ENCODE measurements at regions not wholly inside any gene's neighbourhood (a gene's known extent, or its start where the extent isn't known, plus 50 kb on each side); places are given as distances from the start of the nearest gene placed in this dataset.
"Not testable (repeated sequence)": the region's sequence is repeated elsewhere in the genome, so short reads cannot be mapped to it uniquely, and the experiment has no call there.

GRCh38 chrX:122591546-122591945 lies 592.5 kb upstream of the GRIA3 start:
- no peak for DNase-seq

DNA sequence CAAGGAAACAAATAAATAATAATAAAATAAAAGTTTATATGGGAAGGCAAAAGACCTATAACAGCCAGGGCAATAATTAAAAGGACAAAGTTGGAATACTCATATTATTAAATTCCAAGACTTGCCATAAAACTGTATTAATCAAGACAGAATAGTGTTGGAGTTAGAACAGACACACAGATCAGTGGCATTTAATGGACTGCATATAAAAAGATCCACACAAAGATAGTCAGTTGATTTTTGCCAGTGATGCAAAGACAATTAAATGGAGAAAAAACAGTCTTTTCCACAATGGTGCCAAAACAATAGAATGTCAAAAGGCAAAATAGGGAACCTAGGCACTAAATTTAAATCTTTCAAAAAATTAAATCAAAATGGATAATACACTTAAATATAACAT lies 587.1 kb upstream of the GRIA3 start:
- no peak for DNase-seq

- peak; percentile 3 for DNase-seq
These were observed 561.3 kb upstream of the GRIA3 start for GRCh38 chrX:122622795-122623194.

DNA sequence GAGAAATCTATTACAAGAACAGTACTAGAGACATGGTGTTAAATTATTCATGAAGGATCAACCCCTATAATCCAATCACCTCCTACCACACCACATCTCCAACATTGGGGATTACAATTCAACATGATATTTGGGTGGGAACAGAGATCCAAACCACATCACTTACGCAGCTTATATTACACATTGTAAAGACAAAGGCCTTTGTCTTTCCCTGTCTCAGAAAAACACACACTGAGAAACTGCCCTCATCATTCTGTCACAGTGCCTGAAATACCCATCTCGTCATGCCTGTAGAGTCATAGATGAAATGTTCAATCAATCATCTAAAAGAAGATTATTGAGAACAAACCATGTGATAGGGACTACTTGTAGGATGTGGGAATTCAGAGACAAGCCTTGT lies 558.8 kb upstream of the GRIA3 start:
- DNase-seq: no peak

DNA sequence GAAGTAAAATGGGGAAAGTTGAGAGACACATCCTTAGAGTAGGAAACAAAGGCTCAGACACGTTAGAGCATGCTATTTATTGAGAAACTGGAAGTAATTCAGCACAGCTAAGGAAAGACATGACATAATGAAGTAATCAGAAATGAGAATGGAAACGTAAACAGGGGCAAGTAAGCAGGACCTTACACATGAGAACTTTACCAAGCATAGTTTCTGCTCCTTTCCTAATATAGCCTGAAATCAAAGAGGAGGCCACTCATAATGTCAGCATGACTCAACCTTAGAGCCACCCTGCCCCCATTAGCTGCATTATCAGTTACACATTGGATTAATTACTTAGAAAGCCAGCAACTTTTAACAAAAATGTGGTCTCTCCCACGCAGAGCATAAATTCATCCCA lies 558.3 kb upstream of the GRIA3 start:
- DNase-seq: no peak

DNA sequence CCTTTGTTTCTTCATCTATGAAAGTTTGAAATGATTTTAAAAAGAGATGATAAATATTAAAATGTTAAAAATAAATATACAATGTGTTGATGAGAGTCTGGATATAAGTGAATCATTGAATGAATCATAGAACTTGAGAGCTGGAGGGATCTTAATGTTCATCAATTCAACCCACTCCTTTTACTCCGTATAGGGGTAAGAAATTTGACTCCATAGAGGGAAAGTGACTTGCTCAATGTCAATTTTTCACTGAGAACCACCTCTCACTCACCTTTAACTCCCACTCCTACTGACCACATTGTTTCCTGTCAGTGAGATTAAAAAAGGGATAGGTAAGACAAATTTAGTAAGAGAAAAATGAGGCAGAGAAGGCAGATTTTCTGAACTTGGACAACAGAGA lies 557.2 kb upstream of the GRIA3 start:
- no peak for DNase-seq

- no peak for DNase-seq
These were observed 542.9 kb upstream of the GRIA3 start for GRCh38 chrX:122641136-122641535.

DNA sequence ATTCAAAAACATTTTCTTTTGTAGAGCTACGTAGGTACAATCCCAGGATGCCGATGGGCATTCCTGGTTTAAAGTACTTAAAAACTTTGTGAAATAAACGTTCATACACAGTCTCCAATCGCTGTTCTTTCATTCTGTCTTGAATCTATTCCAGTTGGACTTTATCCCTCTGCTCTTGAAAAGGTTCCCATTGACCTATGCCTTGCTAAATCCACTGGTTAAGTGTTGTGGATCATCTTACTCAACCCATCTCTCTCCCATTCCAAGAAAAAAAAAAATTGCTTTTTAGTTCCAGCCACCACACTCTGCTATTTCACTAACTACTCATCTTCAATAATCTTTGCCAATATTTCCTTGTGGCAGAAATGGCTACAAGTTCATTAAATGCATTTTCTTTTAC lies 542.3 kb upstream of the GRIA3 start:
- DNase-seq: no peak

- not testable (repeated sequence) for DNase-seq
These were observed 528.8 kb upstream of the GRIA3 start for GRCh38 chrX:122655256-122655655.

- no peak for DNase-seq
These were observed 517.5 kb upstream of the GRIA3 start for GRCh38 chrX:122666601-122667000.

GRCh38 chrX:122667667-122668066 lies 516.4 kb upstream of the GRIA3 start:
- no peak for DNase-seq

GRCh38 chrX:122703762-122704161 lies 480.3 kb upstream of the GRIA3 start:
- DNase-seq: no peak

DNA sequence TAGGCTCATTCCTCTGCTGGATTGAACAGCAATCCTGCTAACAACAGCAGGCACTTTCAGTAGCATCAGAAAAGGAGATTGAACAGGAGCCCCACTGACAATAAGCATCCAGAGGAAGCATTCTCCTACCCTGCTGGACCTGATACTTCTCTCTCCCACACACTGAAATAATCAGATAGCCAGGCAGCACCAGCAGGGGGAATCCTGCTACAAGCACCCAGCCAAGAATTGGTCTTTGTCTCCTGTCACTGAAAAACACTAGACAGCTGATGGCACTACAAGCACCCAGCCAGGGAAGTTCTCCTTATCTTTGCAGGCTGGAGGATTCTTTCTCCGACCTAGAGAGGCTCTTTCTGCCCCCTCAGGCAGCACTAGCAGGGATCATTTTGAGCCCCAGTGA lies 444.3 kb upstream of the GRIA3 start:
- no peak for DNase-seq

DNA sequence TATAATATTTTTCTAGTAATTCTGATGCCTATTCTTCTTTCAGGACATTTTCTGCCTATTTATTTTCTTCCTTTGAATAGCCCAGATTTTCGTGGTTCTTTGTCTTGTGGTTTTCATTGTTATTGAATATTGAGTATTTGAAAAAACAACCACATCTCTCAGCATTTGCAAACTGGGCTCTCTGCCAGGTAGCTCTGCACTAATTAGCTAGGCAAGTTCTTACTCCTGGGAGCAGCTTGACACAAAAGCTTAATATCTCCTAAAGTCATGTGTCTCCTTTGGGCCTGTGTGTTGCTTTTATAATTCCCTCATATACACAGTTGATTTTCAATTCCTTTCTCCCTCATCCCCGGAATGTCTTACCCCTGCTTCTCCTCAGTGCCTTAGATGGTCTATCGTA lies 413.5 kb upstream of the GRIA3 start:
- no peak for DNase-seq

GRCh38 chrX:122771933-122772332 lies 412.1 kb upstream of the GRIA3 start:
- DNase-seq: no peak

- no peak for DNase-seq
These were observed 406.3 kb upstream of the GRIA3 start for GRCh38 chrX:122777766-122778165.

DNA sequence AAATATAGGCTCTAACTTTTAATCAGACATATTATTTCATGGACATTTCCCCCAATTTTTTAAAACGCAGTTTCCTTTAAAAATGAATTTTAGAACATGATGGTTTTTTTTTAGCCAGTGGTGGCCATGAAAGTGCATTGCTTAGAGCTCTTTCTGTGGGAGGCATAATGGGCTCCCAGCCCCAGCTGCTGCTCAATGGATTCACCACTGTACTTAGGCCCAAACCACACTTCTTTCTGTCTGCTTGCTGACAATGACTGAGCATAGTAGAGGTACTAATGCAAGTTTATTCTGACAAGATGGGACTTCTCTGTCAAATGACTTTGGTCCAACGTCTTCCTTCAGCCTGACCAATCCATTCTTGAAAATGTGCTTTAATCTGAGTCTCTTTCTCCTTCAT lies 400.2 kb upstream of the GRIA3 start:
- DNase-seq: no peak

- DNase-seq: no peak
These were observed 396.8 kb upstream of the GRIA3 start for GRCh38 chrX:122787231-122787630.

GRCh38 chrX:122788216-122788615 lies 395.9 kb upstream of the GRIA3 start:
- DNase-seq: no peak

GRCh38 chrX:122790376-122791095 lies 393.5 kb upstream of the GRIA3 start:
- no peak for DNase-seq

DNA sequence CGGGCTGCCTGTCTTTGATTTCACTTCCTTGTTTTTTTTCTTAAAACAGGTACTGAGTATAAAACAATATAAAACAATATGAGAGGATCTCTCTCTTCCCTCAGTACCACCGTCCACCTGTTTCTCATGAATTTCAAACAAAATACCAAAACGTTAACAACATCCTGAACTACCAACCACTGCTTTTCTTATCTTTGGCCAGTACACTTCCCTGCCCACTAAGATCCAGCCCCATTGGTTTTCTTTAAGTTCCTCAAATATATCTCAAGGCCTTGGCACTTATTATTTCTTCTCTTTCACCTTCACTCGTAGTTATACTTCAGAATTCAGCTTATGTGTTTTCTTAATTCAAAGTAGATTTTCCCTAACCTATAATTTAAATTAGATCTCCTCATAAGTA lies 370.2 kb upstream of the GRIA3 start:
- DNase-seq: no peak

DNA sequence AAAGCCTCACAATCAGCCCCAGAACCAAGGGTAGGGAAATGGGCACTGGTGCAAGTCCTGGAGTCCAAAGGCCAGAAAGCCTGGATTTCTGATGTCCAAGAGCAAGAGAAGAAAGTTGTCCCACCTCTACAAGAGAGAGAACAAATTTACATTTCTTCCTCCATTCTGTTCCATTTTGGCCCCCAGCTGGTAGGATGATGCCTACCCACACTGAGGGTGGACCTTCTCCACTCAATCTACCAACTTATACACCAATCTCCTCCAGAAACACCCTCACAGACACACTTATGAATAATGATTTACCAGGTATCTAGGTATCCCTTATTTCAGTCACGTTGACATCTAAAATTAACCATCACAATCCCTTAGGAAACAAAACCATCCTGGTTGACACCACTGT lies 367.8 kb upstream of the GRIA3 start:
- DNase-seq: no peak

DNA sequence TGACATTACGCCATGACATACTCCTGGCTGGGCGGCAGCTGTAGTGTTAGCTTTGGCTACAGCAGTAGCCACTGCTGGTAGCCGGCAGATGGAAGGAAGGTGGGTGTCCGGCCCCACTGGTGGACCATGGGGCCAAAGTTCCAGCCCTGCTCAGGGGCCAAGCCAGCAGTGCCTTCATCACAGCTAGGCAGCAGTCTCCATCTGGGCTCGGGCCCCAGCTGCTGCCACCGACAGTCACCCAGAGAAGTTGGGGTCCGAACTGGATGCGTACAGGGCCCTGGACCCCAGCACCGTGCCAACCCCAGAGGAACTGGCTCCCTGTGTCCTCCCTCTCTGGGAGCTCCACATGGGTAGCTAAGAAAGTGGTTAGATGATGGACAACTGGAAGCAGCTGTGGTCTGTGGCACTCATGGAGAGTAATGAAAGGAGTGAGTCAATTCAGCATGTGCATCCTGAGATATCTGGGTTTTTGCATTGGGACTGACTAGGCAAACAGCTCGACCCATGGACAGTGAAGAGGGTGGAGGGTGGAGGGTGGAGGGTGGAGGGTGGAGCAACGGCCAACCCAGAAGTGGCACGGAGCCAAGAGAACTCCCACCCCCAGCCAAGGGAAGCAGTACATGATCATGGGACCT lies 366.6 kb upstream of the GRIA3 start:
- no peak for DNase-seq

- no peak for DNase-seq
These were observed 366.0 kb upstream of the GRIA3 start for GRCh38 chrX:122818068-122818467.

DNA sequence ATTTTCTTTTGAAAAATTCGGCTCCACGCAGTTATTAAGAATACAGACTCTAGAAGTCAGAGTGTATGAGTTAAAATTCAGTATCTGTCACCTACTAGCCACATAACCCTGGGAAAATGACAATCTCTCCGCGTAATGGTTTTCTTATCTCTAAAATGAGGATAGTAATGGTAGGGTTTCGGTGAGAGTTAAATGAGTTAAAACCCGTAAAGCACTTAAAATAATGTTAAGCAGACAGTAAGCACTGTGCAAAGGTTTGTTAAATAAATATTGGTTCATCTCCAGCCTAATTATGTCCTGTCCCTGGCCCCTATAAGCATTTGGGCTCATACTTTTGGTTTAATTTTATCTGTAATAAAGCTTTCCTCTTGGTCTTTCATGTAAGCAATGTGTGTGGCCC lies 350.8 kb upstream of the GRIA3 start:
- no peak for DNase-seq
